ENCODE measurements at regions not wholly inside any gene's neighbourhood (a gene's known extent, or its start where the extent isn't known, plus 50 kb on each side); places are given as distances from the start of the nearest gene placed in this dataset.

- Histone ChIP-seq H3K27ac (no peak overlapping the region), H3K36me3 (no peaks in the 10 kb centered on the region), H3K27me3 (ENCODE audit: insufficient read depth, low read depth, severe bottlenecking) (no peaks in the 10 kb centered on the region), H3K4me3 (ENCODE audit: low read depth, low read length) (no peak overlapping the region), H3K9me3 (ENCODE audit: severe bottlenecking) (no peaks in the 10 kb centered on the region)
- no peak for DNase-seq
- TF ChIP-seq, protein P1, sequence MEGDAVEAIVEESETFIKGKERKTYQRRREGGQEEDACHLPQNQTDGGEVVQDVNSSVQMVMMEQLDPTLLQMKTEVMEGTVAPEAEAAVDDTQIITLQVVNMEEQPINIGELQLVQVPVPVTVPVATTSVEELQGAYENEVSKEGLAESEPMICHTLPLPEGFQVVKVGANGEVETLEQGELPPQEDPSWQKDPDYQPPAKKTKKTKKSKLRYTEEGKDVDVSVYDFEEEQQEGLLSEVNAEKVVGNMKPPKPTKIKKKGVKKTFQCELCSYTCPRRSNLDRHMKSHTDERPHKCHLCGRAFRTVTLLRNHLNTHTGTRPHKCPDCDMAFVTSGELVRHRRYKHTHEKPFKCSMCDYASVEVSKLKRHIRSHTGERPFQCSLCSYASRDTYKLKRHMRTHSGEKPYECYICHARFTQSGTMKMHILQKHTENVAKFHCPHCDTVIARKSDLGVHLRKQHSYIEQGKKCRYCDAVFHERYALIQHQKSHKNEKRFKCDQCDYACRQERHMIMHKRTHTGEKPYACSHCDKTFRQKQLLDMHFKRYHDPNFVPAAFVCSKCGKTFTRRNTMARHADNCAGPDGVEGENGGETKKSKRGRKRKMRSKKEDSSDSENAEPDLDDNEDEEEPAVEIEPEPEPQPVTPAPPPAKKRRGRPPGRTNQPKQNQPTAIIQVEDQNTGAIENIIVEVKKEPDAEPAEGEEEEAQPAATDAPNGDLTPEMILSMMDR (IDR thresholded peaks at IDR 0.05; ENCODE audit: low read depth, low read length) = no peak
Measured at GRCh38 chr7:106957766-106958165, 86.7 kb upstream of the PRKAR2B start.

GRCh38 chr7:106959753-106960152, 84.8 kb upstream of the PRKAR2B start:
- Histone ChIP-seq H3K27ac (no peak overlapping the region), H3K36me3 (no peaks in the 10 kb centered on the region), H3K9me3 (ENCODE audit: severe bottlenecking) (no peaks in the 10 kb centered on the region), H3K4me3 (ENCODE audit: low read depth, low read length) (no peak overlapping the region), H3K27me3 (ENCODE audit: insufficient read depth, low read depth, severe bottlenecking) (no peaks in the 10 kb centered on the region)
- peak; percentile 22 for DNase-seq
- TF ChIP-seq, protein P1 (IDR thresholded peaks at IDR 0.05; ENCODE audit: low read depth, low read length) = peak; percentile 58

DNA sequence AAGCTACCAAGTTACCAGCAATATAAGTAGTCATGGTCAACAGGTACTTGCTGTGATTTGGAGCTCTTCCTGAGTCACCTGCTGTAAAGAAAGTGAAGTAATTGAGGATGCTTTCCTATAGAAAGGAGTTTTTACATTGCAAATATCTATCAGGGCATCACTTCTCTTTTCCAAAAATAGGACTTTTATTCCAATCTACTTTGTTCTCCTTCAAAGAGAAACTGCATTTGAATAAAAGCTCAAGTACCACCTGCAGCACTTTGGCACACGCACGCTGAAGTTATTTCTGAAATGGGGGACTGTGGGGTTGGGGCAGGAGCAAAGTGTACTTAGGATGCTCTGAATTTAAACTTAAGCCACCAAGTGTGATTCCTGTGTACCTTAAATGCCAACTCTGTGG, 81.8 kb upstream of the PRKAR2B start:
- Histone ChIP-seq H3K9me3 (ENCODE audit: severe bottlenecking) (no peaks in the 10 kb centered on the region), H3K36me3 (no peaks in the 10 kb centered on the region), H3K27ac (no peak overlapping the region), H3K4me3 (ENCODE audit: low read depth, low read length) (no peak overlapping the region), H3K27me3 (ENCODE audit: insufficient read depth, low read depth, severe bottlenecking) (no peaks in the 10 kb centered on the region)
- TF ChIP-seq, protein P1 (IDR thresholded peaks at IDR 0.05; ENCODE audit: low read depth, low read length) = no peak
- no peak for DNase-seq

GRCh38 chr7:106964466-106964865, 80.0 kb upstream of the PRKAR2B start:
- Histone ChIP-seq H3K9me3 (ENCODE audit: severe bottlenecking) (no peaks in the 10 kb centered on the region), H3K4me3 (ENCODE audit: low read depth, low read length) (no peak overlapping the region), H3K36me3 (no peaks in the 10 kb centered on the region), H3K27me3 (ENCODE audit: insufficient read depth, low read depth, severe bottlenecking) (no peaks in the 10 kb centered on the region), H3K27ac (no peak overlapping the region)
- DNase-seq = no peak
- TF ChIP-seq, protein P1 (IDR thresholded peaks at IDR 0.05; ENCODE audit: low read depth, low read length) = no peak

DNA sequence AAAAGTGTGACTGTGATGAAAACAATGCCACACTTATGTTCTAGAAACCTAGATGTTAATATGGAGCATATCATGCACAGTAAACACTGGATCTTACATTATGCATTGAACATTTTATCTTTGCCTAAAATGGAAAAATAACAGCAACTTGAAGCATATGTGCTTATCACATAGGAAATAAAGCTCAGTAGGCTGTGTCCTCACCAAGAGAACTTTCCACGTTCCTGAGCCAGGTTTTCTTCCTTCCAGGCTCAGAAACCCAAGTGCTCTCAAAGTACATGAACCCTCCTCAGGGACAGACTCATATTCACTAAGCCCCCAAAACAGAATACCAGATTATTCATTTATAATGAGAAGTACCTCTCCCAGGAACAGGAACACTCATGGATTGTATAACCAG, 79.4 kb upstream of the PRKAR2B start:
- no peaks in the 10 kb centered on the region for H3K9me3 ChIP-seq (ENCODE audit: severe bottlenecking)
- H3K4me3 ChIP-seq (ENCODE audit: low read depth, low read length) = no peak overlapping the region
- no peak overlapping the region for H3K27ac ChIP-seq
- TF ChIP-seq, protein P1 (IDR thresholded peaks at IDR 0.05; ENCODE audit: low read depth, low read length) = no peak
- no peaks in the 10 kb centered on the region for H3K27me3 ChIP-seq (ENCODE audit: insufficient read depth, low read depth, severe bottlenecking)
- DNase-seq = no peak
- H3K36me3 ChIP-seq = no peaks in the 10 kb centered on the region

DNA sequence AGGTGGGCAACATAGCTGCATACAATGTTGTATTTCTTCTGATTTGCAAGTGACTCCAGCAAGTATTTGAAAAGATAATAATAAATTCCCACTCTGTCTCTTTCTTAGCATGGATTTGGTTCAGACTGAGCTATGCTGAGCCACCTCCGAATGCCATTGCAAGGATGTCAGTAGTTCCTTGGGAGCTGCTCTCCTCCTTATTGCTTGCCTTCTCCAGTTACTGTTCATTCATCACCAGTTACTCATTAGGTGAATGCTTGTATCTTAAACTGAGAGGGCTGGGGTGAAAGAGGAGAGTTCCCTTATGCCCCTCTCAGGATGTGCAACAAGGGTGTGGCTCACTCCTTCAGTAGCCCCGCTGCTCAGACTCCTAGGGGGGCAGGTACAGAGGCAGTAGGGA, 78.4 kb upstream of the PRKAR2B start:
- Histone ChIP-seq H3K27me3 (ENCODE audit: insufficient read depth, low read depth, severe bottlenecking) (no peaks in the 10 kb centered on the region), H3K27ac (no peak overlapping the region), H3K4me3 (ENCODE audit: low read depth, low read length) (no peak overlapping the region), H3K36me3 (no peaks in the 10 kb centered on the region), H3K9me3 (ENCODE audit: severe bottlenecking) (no peaks in the 10 kb centered on the region)
- no peak for DNase-seq
- TF ChIP-seq, protein P1 (IDR thresholded peaks at IDR 0.05; ENCODE audit: low read depth, low read length) = no peak
